WI38 (cell line): ENCODE measurements at regions not wholly inside any gene's neighbourhood (a gene's known extent, or its start where the extent isn't known, plus 50 kb on each side); places are given as distances from the start of the nearest gene placed in this dataset.

Source experiments
- H3K4me3 ChIP-seq: 2 replicates; pipeline ENCODE4 v1.5.1; 2011; ENCODE audit warnings: low read depth, mild to moderate bottlenecking, control low read depth, low read length
- CTCF ChIP-seq: IDR thresholded peaks from 2 replicates; pipeline ENCODE4 v1.5.1; 2012; ENCODE audit warnings: low read depth, mild to moderate bottlenecking, control low read depth, low read length

GRCh38 chr3:104687362-104687761, 679.3 kb upstream of the ALCAM start:
- TF ChIP-seq CTCF, result no peak

GRCh38 chr3:104696470-104696869, 670.2 kb upstream of the ALCAM start:
- no peak for TF ChIP-seq CTCF
- H3K4me3 ChIP-seq, result no peak overlapping the region

More at GRCh38 chr3:104687362-104687761, 679.3 kb upstream of the ALCAM start:
- no peak overlapping the region for H3K4me3 ChIP-seq

- TF ChIP-seq CTCF, result no peak
- no peak overlapping the region for H3K4me3 ChIP-seq
Observed at GRCh38 chr3:104711406-104711805, 655.3 kb upstream of the ALCAM start.

GRCh38 chr3:104715972-104716371, 650.7 kb upstream of the ALCAM start:
- no peak for TF ChIP-seq CTCF
- no peak overlapping the region for H3K4me3 ChIP-seq

GRCh38 chr3:104717828-104718196, 648.9 kb upstream of the ALCAM start:
- TF ChIP-seq CTCF, result no peak
- no peak overlapping the region for H3K4me3 ChIP-seq

- no peak overlapping the region for H3K4me3 ChIP-seq
- TF ChIP-seq CTCF, result no peak
Observed at GRCh38 chr3:104723000-104723399, 643.7 kb upstream of the ALCAM start.

- H3K4me3 ChIP-seq, result no peak overlapping the region
- no peak for TF ChIP-seq CTCF
Observed at GRCh38 chr3:104731074-104731473, 635.6 kb upstream of the ALCAM start.
